ENCODE measurements at regions not wholly inside any gene's neighbourhood (a gene's known extent, or its start where the extent isn't known, plus 50 kb on each side); places are given as distances from the start of the nearest gene placed in this dataset.

DNA sequence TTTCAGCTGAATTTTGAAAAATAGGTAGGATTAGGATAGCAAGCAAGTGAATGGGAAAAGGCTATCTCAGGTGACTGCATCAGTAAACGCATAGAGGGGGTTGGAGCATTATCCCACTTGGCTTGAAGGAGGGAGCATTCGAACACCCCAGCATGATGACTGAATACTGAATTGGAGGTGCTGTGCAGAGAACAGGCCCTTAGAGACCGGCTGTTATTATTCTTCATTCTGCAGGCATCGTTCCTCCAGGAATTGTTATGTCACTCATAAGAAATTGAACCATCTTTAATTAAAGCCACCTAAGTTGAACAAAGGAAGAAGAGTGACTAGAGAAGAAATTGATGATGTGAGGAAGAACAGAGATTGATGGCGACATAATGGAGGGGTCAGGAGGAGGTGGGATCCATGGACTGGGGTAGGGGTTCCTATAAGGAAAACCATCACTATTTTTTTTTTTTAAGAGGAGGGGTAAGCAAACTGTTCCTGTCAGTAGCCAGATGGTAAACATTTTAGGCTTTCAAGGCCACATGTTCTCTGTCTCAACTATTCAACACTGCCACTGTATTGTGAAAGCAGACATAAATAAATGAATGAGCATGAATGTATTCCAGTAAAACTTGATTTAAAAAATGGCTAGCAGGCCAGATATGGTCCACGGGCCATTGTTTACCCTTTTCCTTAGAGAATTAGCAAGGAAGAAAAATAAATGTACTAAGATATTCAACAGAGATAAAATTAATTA is 264.7 kb upstream of the TAC1 start (continued):
- TF ChIP-seq, protein P1, sequence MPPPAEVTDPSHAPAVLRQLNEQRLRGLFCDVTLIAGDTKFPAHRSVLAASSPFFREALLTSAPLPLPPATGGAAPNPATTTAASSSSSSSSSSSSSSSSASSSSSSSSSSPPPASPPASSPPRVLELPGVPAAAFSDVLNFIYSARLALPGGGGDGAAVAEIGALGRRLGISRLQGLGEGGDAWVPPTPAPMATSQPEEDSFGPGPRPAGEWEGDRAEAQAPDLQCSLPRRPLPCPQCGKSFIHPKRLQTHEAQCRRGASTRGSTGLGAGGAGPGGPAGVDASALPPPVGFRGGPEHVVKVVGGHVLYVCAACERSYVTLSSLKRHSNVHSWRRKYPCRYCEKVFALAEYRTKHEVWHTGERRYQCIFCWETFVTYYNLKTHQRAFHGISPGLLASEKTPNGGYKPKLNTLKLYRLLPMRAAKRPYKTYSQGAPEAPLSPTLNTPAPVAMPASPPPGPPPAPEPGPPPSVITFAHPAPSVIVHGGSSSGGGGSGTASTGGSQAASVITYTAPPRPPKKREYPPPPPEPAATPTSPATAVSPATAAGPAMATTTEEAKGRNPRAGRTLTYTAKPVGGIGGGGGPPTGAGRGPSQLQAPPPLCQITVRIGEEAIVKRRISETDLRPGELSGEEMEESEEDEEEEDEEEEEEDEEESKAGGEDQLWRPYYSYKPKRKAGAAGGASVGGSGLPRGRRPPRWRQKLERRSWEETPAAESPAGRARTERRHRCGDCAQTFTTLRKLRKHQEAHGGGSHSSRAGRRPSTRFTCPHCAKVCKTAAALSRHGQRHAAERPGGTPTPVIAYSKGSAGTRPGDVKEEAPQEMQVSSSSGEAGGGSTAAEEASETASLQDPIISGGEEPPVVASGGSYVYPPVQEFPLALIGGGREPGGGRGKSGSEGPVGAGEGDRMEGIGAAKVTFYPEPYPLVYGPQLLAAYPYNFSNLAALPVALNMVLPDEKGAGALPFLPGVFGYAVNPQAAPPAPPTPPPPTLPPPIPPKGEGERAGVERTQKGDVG (CRISPR knock-in tag; IDR thresholded peaks at IDR 0.05), result no peak
- TF ChIP-seq, protein P2, sequence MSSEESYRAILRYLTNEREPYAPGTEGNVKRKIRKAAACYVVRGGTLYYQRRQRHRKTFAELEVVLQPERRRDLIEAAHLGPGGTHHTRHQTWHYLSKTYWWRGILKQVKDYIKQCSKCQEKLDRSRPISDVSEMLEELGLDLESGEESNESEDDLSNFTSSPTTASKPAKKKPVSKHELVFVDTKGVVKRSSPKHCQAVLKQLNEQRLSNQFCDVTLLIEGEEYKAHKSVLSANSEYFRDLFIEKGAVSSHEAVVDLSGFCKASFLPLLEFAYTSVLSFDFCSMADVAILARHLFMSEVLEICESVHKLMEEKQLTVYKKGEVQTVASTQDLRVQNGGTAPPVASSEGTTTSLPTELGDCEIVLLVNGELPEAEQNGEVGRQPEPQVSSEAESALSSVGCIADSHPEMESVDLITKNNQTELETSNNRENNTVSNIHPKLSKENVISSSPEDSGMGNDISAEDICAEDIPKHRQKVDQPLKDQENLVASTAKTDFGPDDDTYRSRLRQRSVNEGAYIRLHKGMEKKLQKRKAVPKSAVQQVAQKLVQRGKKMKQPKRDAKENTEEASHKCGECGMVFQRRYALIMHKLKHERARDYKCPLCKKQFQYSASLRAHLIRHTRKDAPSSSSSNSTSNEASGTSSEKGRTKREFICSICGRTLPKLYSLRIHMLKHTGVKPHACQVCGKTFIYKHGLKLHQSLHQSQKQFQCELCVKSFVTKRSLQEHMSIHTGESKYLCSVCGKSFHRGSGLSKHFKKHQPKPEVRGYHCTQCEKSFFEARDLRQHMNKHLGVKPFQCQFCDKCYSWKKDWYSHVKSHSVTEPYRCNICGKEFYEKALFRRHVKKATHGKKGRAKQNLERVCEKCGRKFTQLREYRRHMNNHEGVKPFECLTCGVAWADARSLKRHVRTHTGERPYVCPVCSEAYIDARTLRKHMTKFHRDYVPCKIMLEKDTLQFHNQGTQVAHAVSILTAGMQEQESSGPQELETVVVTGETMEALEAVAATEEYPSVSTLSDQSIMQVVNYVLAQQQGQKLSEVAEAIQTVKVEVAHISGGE (CRISPR knock-in tag; IDR thresholded peaks at IDR 0.05), result no peak
- TF ChIP-seq PAX8 (IDR thresholded peaks at IDR 0.05) (no peak), TBL1XR1 (IDR thresholded peaks at IDR 0.05; ENCODE audit: low read depth, low read length) (no peak)
- TF ChIP-seq, protein P3, sequence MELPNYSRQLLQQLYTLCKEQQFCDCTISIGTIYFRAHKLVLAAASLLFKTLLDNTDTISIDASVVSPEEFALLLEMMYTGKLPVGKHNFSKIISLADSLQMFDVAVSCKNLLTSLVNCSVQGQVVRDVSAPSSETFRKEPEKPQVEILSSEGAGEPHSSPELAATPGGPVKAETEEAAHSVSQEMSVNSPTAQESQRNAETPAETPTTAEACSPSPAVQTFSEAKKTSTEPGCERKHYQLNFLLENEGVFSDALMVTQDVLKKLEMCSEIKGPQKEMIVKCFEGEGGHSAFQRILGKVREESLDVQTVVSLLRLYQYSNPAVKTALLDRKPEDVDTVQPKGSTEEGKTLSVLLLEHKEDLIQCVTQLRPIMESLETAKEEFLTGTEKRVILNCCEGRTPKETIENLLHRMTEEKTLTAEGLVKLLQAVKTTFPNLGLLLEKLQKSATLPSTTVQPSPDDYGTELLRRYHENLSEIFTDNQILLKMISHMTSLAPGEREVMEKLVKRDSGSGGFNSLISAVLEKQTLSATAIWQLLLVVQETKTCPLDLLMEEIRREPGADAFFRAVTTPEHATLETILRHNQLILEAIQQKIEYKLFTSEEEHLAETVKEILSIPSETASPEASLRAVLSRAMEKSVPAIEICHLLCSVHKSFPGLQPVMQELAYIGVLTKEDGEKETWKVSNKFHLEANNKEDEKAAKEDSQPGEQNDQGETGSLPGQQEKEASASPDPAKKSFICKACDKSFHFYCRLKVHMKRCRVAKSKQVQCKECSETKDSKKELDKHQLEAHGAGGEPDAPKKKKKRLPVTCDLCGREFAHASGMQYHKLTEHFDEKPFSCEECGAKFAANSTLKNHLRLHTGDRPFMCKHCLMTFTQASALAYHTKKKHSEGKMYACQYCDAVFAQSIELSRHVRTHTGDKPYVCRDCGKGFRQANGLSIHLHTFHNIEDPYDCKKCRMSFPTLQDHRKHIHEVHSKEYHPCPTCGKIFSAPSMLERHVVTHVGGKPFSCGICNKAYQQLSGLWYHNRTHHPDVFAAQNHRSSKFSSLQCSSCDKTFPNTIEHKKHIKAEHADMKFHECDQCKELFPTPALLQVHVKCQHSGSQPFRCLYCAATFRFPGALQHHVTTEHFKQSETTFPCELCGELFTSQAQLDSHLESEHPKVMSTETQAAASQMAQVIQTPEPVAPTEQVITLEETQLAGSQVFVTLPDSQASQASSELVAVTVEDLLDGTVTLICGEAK (IDR thresholded peaks at IDR 0.05; ENCODE audit: borderline replicate concordance), result no peak
- TF ChIP-seq, protein P4, sequence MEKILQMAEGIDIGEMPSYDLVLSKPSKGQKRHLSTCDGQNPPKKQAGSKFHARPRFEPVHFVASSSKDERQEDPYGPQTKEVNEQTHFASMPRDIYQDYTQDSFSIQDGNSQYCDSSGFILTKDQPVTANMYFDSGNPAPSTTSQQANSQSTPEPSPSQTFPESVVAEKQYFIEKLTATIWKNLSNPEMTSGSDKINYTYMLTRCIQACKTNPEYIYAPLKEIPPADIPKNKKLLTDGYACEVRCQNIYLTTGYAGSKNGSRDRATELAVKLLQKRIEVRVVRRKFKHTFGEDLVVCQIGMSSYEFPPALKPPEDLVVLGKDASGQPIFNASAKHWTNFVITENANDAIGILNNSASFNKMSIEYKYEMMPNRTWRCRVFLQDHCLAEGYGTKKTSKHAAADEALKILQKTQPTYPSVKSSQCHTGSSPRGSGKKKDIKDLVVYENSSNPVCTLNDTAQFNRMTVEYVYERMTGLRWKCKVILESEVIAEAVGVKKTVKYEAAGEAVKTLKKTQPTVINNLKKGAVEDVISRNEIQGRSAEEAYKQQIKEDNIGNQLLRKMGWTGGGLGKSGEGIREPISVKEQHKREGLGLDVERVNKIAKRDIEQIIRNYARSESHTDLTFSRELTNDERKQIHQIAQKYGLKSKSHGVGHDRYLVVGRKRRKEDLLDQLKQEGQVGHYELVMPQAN (conservative IDR thresholded peaks at IDR 0.05), result no peak

Measured in GM12878 (cell line).